Esophagus muscularis mucosa (tissue), 4 donors: ENCODE measurements at regions not wholly inside any gene's neighbourhood (a gene's known extent, or its start where the extent isn't known, plus 50 kb on each side); places are given as distances from the start of the nearest gene placed in this dataset.

ENCODE experiments used
- DNase-seq: peaks from one replicate; pipeline ENCODE4 v3.0.0-alpha.2; 2017; ENCODE audit errors: extremely low spot score
- H3K27ac ChIP-seq, 4 donors: fragments of 200-600 bp; sonication (generic); replicated peaks in 1 of 4; 1 replicate in 3 of 4; 2 replicates in 1 of 4; pipeline ENCODE4 v1.5.1; 2016 to 2019; ENCODE audit warnings: mild to moderate bottlenecking in 1 of 4
- H3K27me3 ChIP-seq, 4 donors: fragments of 200-600 bp; sonication (generic); one replicate each; pipeline versions ENCODE4 v1.5.1 to v1.6.0; 2016 to 2019
- H3K36me3 ChIP-seq, 4 donors: fragments of 200-600 bp; sonication (generic); one replicate each; pipeline ENCODE4 v1.5.1; 2016 to 2019
- H3K4me1 ChIP-seq, 4 donors: fragments of 200-600 bp; sonication (generic); one replicate each; pipeline ENCODE4 v1.5.1; 2016 to 2019
- H3K4me3 ChIP-seq, 4 donors: fragments of 200-600 bp; sonication (generic); 1 replicate in 2 of 4; 2 replicates in 2 of 4; pipeline ENCODE4 v1.5.1; 2016 to 2019; ENCODE audit warnings: mild to moderate bottlenecking in 4 of 4, moderate library complexity in 1 of 4
- H3K9me3 ChIP-seq, 4 donors: fragments of 200-600 bp; sonication (generic); 1 replicate in 3 of 4; 2 replicates in 1 of 4; pipeline ENCODE4 v1.5.1; 2016 to 2019
- EP300 ChIP-seq: sonication (generic); formaldehyde crosslinking; IDR thresholded peaks from one replicate; pipeline ENCODE4 v1.6.1; 2017; ENCODE audit warnings: antibody characterized with exemption
- POLR2A ChIP-seq: fragments of 450-650 bp; IDR thresholded peaks from one replicate; pipeline ENCODE4 v1.6.1; 2017; ENCODE audit warnings: antibody characterized with exemption, moderate library complexity, mild to moderate bottlenecking, low read depth
- POLR2AphosphoS5 ChIP-seq, 2 donors: sonication (generic); formaldehyde crosslinking; IDR thresholded peaks; one replicate each; pipeline ENCODE4 v1.6.1; 2017; ENCODE audit warnings: antibody characterized with exemption in 2 of 2
- whole genome bisulfite sequencing: methylation state at CpG from one replicate; pipeline ENCODE4 v1.1.5; 2018; 5-methylcytosine and 5-hydroxymethylcytosine counted together
- intact Hi-C: fragments of 100-400 bp; cut with DNase I; formaldehyde crosslinking; loops from one replicate; pipeline ENCODE4 v1.15.1; 2023
- TF ChIP-seq, protein P1 (sequence below), 3 experiments: fragments of 200-600 bp in 2 of 3; fragments of 450-650 bp in 1 of 3; sonication (generic) in 2 of 3; IDR thresholded peaks; one replicate each; pipeline ENCODE4 v1.5.1; 2017 to 2019; ENCODE audit warnings: antibody characterized with exemption in 3 of 3, mild to moderate bottlenecking in 2 of 3, moderate library complexity in 1 of 3

GRCh38 chrX:150146271-150146896, 208.1 kb upstream of the EOLA2 start:
- H3K9me3 ChIP-seq = no peaks in the 10 kb centered on the region

DNA sequence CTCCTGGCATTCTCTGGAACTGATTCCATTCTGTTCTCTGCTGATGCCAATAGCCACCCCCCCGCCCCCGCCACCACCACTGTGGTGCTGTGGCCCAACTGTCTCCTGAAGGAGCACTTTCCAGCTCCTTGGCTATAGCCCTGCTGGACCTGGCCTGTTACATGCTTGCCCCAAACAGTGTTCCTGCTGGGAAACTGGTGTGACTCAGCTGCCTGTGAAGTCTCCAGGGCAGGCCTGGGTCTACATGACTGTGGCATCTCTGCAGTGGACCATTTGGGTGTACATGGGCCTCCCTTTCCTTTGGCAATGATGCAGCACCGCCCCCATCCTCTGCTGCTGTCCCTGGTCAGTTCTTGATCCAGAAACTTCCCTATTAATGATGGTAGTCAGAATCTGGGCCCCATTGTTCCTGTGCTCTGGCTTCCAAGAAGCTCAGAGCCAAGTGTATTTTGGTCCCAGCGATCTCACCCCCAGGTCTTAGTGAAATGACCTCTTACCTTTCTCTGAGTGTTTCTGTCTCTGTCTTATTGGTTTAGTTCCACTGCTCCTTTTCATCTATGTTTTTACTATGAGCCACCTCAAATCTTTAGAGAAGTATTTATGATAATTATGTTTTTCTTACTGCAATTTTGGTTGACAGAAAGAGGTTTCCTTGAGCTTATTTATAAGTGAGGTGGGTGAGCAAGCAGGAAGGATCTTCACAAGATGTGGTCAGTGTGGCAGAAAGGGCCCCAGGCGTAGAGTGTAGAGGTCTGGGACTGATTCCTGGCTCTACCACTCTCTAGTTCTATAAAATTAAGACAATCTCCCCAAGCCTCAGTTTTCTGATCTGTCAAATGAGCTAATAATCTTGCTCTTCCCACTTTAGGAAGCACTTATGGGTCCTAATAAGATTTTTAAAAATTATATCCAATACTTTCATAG, 210.7 kb upstream of the EOLA2 start:
- Histone ChIP-seq H3K4me1 (peaks cover 0 to 5% (median 0%) of the 10 kb centered on the region in 4 donors), H3K9me3 (no peaks in the 10 kb centered on the region), H3K27me3 (no peaks in the 10 kb centered on the region), H3K36me3 (no peaks in the 10 kb centered on the region), H3K27ac (no peak overlapping the region), H3K4me3 (no peak overlapping the region)
- intact Hi-C loops = no loop called here
- DNase-seq = peak; percentile 17
- WGBS = 56% methylated on average over 4 of the region's 5 CpGs
- TF ChIP-seq, protein P1, sequence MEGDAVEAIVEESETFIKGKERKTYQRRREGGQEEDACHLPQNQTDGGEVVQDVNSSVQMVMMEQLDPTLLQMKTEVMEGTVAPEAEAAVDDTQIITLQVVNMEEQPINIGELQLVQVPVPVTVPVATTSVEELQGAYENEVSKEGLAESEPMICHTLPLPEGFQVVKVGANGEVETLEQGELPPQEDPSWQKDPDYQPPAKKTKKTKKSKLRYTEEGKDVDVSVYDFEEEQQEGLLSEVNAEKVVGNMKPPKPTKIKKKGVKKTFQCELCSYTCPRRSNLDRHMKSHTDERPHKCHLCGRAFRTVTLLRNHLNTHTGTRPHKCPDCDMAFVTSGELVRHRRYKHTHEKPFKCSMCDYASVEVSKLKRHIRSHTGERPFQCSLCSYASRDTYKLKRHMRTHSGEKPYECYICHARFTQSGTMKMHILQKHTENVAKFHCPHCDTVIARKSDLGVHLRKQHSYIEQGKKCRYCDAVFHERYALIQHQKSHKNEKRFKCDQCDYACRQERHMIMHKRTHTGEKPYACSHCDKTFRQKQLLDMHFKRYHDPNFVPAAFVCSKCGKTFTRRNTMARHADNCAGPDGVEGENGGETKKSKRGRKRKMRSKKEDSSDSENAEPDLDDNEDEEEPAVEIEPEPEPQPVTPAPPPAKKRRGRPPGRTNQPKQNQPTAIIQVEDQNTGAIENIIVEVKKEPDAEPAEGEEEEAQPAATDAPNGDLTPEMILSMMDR (IDR thresholded peaks at IDR 0.05) = no peak
- TF ChIP-seq POLR2AphosphoS5 (IDR thresholded peaks at IDR 0.05) (no peak), POLR2A (no peak), EP300 (no peak)

More at GRCh38 chrX:150146271-150146896, 208.1 kb upstream of the EOLA2 start:
- peaks cover 0 to 5% (median 0%) of the 10 kb centered on the region in 4 donors for H3K4me1 ChIP-seq
- H3K27me3 ChIP-seq = no peaks in the 10 kb centered on the region
- no peak overlapping the region for H3K4me3 ChIP-seq
- TF ChIP-seq POLR2A (no peak), EP300 (no peak), POLR2AphosphoS5 (IDR thresholded peaks at IDR 0.05) (no peak)
- TF ChIP-seq, protein P1 (IDR thresholded peaks at IDR 0.05) = no peak
- no peak overlapping the region for H3K27ac ChIP-seq
- DNase-seq = peak; percentile 10
- WGBS = 64% methylated on average over 1 of the region's 1 CpG
- intact Hi-C loops = no loop called here
- no peaks in the 10 kb centered on the region for H3K36me3 ChIP-seq

DNA sequence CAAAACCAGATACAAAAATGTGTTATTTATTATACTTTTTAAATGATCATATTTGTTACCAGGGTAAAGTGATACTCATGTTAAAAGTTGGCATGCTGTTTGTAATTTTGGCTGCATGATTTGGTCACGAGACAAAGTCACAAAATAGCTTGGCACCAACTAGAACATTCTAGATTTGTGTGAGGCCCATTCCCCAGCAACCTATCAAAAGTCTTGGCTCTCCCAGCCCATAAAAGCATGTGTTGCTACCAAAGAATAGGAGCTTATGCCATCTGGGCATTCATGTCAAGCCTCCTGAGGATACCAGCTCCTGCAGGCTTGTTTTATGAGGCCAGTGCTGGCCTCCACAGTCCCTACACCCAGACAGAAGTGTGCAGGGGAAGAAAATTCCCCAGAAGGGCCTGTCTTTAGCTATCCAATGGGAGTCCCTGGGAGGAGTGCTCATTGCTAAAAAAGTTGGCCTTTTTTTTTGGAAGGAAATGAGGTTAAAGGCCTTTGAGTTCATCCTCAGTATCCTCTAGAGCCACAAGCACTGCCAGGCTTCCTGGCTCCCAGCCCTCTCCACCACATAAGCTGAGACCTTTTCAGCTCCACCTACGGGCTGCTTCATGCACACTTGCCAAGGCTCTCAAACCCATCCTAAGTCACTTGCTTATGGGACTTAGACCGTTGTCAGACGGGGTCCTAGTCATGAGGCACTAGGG, 211.9 kb upstream of the EOLA2 start:
- TF ChIP-seq POLR2A (no peak), EP300 (no peak), POLR2AphosphoS5 (IDR thresholded peaks at IDR 0.05) (no peak)
- TF ChIP-seq, protein P1 (IDR thresholded peaks at IDR 0.05) = no peak
- intact Hi-C loops = no loop called here
- Histone ChIP-seq H3K27ac (no peak overlapping the region), H3K9me3 (no peaks in the 10 kb centered on the region), H3K4me1 (peaks cover 0 to 5% (median 0%) of the 10 kb centered on the region in 4 donors), H3K27me3 (no peaks in the 10 kb centered on the region), H3K4me3 (no peak overlapping the region), H3K36me3 (no peaks in the 10 kb centered on the region)
- DNase-seq = peak; percentile 31
- 56% methylated on average over 2 of the region's 4 CpGs for WGBS

DNA sequence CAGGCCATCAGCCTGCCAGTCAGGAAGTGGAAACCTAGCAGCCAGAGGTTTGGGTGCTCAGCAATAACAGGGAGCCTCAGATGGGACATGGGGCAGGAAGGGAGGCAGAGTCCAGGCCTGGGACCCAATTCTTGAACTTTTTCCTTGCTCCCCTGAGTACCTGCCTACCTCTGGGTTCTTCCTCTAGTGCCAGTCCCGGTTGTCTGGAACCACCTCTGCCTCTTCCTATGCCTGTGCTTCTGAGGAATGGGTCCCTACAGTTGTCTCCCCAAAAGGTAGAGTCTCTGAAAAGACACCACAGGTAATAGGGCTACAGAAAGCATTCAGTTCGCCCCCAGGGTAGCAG, 212.4 kb upstream of the MAMLD1 start:
- peak; percentile 53 for DNase-seq
- Histone ChIP-seq H3K27ac (no peak overlapping the region), H3K27me3 (no peaks in the 10 kb centered on the region), H3K4me3 (no peak overlapping the region), H3K9me3 (no peaks in the 10 kb centered on the region), H3K4me1 (peaks cover 0 to 5% (median 0%) of the 10 kb centered on the region in 4 donors), H3K36me3 (no peaks in the 10 kb centered on the region)
- intact Hi-C loops = no loop called here
- 90% methylated on average over 2 of the region's 2 CpGs for WGBS
- no peak for TF ChIP-seq EP300
- TF ChIP-seq, protein P1 (IDR thresholded peaks at IDR 0.05) = no peak
- no peak for TF ChIP-seq POLR2A
- no peak for TF ChIP-seq POLR2AphosphoS5 (IDR thresholded peaks at IDR 0.05)
